K562 (cell line): ENCODE measurements at regions not wholly inside any gene's neighbourhood (a gene's known extent, or its start where the extent isn't known, plus 50 kb on each side); places are given as distances from the start of the nearest gene placed in this dataset.

ENCODE experiments used
- ARHGAP35 ChIP-seq: fragments of 450-650 bp; IDR thresholded peaks from 2 replicates; pipeline ENCODE4 v1.6.1; 2018; ENCODE audit not compliant: partially characterized antibody
- MBD2 ChIP-seq: sonication (generic); IDR thresholded peaks from 2 replicates; pipeline ENCODE4 v1.6.1; 2016; ENCODE audit warnings: low read depth, borderline replicate concordance
- NCOR1 ChIP-seq: fragments of 450-650 bp; IDR thresholded peaks from 2 replicates; pipeline ENCODE4 v1.6.1; 2016; ENCODE audit warnings: mild to moderate bottlenecking, moderate library complexity
- STAT6 ChIP-seq: sonication (generic); formaldehyde crosslinking; IDR thresholded peaks from 2 replicates; pipeline ENCODE4 v1.8.1; 2023; ENCODE audit warnings: mild to moderate bottlenecking, missing genetic modification reagents
- ZBTB2 ChIP-seq: fragments of 450-650 bp; IDR thresholded peaks from 2 replicates; pipeline ENCODE4 v1.6.1; 2016; ENCODE audit warnings: antibody characterized with exemption
- TF ChIP-seq, protein P1 (sequence below), 2 experiments: IDR thresholded peaks in 1 of 2; conservative IDR thresholded peaks in 1 of 2; 2 replicates each; pipeline ENCODE4 v1.6.1; 2016; ENCODE audit warnings: low read depth in 2 of 2, mild to moderate bottlenecking in 1 of 2, missing compliant biosample characterization in 1 of 2, missing genetic modification characterization in 1 of 2, moderate library complexity in 1 of 2

DNA sequence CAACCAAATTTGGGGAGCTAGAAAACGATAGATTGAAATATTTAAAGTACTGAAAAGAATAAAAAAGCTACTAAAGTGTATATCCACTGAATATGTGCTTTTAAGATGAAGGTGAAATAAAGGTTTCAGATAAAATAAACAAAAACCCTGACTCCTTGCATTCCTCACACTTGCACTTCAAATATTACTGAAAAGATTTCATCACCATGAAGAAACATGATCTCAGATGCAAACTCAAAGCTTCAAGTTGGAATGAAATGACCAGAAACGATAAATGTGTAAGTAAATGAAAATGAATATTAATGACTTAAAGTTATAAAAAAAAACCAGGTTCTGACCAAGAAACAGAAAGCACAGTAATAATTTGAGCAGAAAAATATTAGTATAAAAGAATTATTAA lies 1246.0 kb upstream of the ACVR2A start (continued):
- TF ChIP-seq STAT6 (CRISPR knock-in tag) (no peak), ARHGAP35 (no peak), NCOR1 (no peak), ZBTB2 (no peak), MBD2 (no peak)
- TF ChIP-seq, protein P1, sequence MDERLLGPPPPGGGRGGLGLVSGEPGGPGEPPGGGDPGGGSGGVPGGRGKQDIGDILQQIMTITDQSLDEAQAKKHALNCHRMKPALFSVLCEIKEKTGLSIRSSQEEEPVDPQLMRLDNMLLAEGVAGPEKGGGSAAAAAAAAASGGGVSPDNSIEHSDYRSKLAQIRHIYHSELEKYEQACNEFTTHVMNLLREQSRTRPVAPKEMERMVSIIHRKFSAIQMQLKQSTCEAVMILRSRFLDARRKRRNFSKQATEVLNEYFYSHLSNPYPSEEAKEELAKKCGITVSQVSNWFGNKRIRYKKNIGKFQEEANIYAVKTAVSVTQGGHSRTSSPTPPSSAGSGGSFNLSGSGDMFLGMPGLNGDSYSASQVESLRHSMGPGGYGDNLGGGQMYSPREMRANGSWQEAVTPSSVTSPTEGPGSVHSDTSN (CRISPR knock-in tag; IDR thresholded peaks at IDR 0.05; ENCODE audit: low read depth): no peak
- TF ChIP-seq, protein P1 (tag; conservative IDR thresholded peaks at IDR 0.05; ENCODE audit: low read depth): no peak
